T-helper 2 cell treated with Interferon-gamma antibody and Interleukin-4, amounts not matched to agents 100 ng/mL and 5 ng/mL, for 36 hours (primary cell): ENCODE measurements at regions not wholly inside any gene's neighbourhood (a gene's known extent, or its start where the extent isn't known, plus 50 kb on each side); places are given as distances from the start of the nearest gene placed in this dataset.

Source experiments
- intact Hi-C: fragments of 100-400 bp; cut with micrococcal nuclease; formaldehyde crosslinking; loops from one replicate; pipeline ENCODE4 v1.15.1; 2023

DNA sequence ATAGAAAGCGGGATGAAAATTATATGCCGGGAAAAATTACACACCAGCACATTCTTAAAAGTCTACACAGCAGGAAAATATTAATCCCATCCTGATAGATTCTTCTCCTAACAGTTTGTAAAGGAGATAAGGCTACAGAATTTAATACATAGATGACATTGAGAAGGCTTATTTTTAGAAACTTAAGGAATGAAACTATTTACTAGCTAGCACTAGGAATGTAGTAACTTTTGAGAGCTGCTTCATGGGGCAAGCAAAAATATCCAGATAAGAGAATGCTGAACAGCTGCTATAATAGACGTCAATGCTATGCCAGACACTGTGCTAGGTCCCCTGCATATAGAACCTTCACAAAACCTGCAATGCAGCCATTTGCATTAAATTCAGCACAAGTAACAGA is 912.7 kb upstream of the NR2F2 start:
- intact Hi-C loops = no loop called here

DNA sequence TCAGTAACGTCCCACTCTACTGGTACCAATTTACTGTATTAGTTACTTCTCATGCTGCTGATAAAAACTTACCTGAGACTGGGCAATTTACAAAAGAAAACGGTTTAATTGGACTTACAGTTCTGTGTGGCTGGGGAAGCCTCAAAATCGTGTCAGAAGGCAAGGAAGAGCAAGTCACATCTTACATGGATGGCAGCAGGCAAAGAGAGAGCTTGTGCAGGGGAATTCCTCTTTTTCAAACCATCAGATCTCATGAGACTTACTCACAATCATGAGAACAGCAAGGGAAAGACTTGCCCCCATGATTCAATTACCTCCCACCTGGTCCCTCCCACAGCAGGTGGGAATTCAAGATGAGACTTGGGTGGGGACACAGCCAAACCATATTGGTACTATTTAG is 908.2 kb upstream of the NR2F2 start:
- intact Hi-C loops = no loop called here

DNA sequence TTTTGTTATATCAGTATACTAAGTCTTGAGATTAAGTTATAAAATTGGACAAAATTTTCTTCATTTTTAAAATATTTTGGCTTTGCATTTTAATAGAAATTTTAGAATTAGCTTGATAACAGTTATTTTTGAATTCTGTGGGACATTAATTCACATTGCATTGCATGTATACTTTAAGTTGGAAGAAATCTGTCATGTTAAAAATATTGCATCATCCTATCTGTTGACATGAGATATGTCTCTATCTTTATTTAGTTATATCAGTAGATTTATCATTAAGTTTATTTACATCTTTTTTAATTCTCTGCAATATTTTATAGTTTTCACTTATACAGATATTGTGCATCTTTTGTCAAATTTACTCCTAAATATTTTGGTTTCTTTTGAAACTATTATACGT is 904.6 kb upstream of the NR2F2 start:
- intact Hi-C loops = no loop called here

DNA sequence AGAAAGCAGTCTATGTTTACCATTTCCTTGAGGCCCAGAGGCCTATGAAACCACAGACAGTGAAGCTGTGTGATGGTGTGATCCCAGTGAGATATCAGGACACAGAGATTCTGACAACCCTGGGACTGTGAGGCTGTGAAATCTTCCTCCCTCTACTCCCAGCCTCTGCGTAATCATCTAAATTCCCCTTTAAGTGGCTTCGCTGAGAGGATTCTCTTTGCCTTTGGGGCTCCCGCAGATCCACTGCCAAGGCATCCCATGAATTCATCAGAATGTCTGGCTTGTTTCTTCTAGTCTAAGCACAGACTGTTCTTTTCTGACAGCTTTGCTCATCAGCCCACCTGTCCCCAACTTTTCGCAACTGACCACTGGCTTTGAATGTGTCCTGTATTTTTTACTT is 901.2 kb upstream of the NR2F2 start:
- intact Hi-C loops = no loop called here

DNA sequence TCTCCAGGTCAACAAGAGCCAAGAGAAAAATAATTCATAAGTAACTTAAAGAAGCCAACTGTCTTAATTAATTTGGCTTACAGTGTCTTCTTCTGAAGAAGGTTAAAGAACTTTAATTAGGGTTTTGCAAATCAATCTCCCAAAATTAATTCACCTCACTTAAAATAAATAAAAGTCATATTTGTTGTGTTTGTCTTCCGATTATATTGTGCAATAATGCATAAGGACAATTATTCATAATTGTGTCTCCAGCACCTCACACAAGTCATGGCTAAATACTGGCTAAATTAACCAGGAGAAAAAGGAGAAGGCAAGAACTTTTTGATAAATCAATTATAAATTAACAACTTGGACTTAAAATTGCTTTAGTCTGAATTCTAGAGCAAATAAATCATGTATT is 899.0 kb upstream of the NR2F2 start:
- intact Hi-C loops = no loop called here

DNA sequence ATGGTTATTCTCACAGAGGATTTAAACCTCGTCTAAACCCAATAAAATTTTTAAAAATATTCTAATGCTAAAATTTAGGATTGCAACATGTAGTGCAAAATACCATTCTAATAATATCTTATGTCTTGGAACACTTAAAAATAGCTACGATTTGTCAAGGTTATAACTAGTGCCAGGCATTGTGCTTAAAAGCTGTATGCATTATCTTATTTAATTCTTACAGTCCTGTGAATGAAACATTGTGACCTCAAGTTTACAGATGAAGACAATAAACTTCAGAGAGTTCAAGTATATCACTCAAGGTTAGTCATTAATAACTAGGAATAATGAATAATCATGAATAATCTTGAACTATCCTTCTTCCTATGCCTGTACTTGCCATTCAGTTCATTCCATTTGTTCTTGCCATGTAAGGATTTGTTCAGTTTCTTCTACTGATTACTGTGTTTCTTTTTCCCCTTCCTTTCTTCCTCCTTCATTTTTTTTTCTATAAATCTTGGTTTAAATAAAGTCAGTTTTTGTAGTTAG is 897.6 kb upstream of the NR2F2 start:
- intact Hi-C loops = no loop called here

DNA sequence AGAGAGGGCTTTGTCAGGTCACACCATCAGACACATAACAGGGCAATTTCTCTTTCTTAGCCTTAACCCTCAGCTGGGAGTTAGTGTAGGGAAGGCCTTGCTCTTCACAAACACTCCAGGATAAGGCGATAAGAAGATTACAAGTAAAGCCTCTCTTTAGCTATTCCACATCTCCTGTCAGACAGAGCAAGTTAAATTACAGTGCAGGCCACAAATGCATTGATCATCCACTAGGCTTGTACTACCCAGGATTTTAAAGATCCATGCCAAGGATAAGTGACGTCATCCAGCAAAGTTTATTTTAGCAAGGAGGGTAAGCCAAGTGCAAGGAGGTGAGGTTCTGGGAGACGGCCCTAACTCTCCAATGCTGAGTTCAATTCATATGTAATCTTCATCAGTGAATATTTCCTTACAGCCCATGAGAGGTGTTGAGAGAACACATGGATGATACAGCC is 890.6 kb upstream of the NR2F2 start:
- intact Hi-C loops = no loop called here

DNA sequence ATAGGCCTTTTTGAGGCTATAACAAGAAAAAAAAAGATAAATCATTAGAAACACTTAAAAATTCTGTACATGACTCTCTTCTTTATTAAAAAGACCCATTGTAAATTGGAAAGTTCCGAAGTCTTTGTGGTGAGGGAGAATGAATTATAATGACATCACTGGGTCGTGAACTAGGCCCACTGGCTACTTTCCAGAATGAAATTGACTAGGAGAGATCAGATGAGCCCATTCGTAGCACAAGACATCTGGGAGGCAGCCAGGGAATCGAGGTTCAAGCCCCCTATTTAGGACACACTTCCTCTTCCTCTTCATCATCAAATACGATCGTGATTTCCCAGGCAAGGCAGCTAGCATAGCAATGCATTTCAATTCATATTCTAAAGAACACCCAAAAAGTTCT is 889.8 kb upstream of the NR2F2 start:
- intact Hi-C loops = no loop called here

DNA sequence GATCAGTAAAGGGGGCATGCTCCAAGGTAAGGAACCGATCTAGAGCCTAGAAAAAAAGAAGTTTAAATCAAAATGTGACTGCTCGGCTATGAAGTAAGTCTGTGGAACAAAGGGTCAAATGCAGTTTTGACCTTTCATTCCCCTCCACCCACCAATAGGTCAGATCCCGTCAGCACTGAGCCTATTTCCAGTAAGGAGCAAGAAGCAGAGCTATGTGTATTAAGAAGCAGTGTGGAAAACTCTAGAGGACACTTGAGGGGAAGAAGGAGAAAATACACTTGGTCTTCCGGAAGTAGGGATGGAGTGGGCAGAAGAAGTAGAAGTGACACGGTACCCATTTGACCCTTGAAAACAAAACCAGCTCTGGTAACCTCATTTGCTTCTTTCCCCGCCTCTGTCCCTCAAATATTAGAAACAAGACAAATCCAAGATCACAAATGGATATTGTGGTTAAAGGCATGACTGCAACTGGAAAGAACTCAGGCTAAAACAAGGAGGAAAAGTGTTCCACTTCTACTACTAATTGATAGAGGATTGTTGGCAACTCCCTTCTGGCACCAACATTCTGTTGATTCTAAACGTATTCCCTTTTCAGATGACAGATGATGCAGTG is 888.3 kb upstream of the NR2F2 start:
- intact Hi-C loops = no loop called here

DNA sequence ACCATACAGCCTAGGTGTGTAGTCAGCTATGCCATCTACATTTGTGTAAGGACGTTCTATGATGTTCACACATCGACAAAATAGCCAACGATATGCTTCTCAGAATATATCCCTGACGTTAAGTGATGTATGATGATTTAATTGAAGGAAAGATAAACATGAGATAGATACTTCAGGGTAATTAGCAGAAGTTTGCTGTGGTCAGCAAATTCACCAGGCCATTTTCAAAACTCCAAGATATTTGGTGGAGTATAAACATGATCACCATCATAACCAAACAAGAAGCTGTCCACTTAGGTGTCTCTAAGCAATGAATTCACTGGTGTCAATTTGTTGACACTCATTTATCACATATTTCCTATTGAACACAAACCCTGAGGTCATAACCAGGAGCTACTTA is 885.6 kb upstream of the NR2F2 start:
- intact Hi-C loops = no loop called here

DNA sequence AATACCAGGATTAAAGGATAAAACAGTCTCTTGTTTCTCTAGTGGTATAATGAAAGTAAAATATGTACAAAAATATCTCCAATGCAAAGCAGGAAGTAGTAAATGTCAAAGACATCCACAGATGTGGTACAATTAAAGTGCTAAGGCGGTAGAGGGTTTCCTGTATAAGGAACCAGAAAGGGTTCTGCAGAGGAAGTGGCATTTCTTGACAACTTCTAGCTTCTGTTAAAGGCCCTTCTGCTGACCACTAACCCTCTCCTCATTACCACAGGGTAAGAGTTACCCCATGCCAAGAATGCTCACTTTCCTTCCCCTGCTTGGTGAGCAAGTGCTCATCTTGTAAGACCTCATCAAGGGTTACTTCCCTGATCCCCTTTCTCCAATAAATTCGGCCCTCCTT is 883.6 kb upstream of the NR2F2 start:
- intact Hi-C loops = loop anchor here (1.0 to 2.0 kb wide), 3 partner anchors 163 to 862 kb away; no protein-coding TSS in a partner anchor

DNA sequence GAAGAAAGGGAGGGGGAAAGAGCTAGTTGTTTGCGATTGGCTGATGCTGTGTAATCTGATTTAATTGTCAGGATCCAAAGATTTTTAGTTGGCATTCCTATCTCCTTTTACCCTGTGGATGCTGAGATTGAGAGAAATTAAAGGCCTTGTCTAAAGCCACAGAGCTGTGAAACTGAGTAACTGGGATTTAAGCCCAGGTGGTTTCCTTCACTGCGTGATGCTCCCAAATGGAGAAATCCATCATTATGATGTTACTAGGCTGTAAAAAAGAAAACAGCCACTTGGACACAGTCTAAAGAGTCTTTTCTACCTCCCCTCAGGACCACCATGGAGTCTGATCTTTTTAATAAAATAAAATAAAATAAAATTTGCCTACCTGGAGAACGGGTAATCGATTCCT is 883.0 kb upstream of the NR2F2 start:
- intact Hi-C loops = loop anchor here (1.0 to 2.0 kb wide), 3 partner anchors 163 to 863 kb away; no protein-coding TSS in a partner anchor

DNA sequence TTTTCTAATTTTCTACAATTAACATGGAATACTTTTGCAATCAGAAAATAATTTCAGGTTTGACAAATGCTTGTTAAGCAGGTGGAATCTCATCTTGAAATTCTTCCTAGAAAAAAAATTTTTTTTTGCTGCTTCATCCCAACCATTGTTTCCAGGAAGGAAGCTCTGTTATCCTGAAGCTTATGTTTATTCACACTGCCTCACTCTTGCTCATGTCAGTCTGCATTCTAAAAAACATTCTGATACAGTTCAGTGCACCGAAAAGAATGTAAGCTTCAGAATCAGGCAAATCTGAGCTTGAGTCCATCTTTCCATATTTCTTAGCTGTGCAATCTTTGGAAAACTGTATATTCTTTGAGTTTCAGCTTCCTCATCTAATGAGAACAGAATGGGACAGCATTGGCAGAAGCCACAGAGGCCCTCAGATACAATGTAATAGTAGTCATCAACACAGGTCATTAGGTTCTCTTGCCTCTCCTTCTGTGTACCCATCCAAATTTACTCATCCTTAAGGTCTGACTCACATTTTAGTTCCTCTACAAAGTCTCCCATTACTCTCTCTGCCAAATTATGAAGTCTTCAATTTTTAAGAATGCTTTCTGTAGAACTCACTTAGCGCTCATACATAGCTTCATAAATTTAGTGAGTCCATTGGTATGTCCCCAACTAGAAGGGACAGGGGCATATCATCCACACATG is 881.8 kb upstream of the NR2F2 start:
- intact Hi-C loops = no loop called here

DNA sequence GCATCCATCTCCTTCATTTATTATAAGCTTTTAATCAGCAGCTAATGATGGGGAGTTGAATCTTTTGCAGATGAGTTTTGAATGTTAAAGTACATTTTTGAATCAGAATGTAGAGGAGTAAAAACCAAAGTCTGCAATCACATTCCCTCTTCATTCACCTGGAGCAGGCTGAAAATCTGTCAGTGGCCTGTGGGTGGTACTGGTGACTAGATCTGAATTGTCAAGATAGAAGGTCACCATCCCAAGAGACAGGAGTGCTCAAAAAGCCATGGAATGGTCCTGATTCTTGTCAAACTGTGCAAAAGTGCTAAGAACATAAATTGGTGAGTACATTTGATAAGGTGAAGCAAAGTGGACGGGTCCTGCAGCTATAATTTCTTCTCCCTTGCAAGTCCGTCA is 881.3 kb upstream of the NR2F2 start:
- intact Hi-C loops = no loop called here

DNA sequence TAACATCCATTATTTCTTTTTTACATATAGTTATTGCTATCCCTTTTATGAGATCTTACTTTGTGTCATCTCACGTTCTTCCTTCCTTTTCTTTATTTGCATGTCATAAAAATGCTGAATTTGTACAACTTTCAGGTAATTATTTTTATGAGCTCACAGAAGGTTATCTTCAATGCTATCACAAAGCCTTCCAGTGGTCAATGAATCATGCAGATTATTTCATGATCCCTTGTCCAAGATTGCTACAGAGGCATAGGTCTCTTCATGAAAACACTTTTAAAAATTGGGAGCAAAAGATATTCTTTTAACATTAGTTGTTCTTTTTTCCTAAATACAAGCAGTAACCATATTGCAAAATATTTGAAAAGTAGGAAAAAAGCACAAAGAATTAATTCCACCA is 880.1 kb upstream of the NR2F2 start:
- intact Hi-C loops = no loop called here

DNA sequence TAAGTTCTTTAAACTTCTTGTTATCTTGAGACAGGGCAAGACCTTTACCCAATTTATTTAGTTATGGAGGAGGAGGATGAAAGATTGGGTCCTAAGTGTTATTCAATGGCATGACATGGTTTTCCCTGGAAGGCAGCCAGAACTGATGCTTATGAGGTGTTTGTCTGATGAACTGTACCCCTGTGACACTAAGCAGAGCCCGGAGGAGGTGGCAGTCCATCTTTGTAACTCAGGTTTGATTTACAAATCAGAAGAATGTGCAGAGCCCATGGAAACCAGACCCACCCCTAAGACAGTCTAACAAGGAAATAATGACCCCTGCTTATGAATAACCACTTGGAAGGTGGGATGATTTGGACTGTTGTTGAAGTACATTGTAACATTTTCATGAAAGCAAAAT is 878.6 kb upstream of the NR2F2 start:
- intact Hi-C loops = no loop called here

DNA sequence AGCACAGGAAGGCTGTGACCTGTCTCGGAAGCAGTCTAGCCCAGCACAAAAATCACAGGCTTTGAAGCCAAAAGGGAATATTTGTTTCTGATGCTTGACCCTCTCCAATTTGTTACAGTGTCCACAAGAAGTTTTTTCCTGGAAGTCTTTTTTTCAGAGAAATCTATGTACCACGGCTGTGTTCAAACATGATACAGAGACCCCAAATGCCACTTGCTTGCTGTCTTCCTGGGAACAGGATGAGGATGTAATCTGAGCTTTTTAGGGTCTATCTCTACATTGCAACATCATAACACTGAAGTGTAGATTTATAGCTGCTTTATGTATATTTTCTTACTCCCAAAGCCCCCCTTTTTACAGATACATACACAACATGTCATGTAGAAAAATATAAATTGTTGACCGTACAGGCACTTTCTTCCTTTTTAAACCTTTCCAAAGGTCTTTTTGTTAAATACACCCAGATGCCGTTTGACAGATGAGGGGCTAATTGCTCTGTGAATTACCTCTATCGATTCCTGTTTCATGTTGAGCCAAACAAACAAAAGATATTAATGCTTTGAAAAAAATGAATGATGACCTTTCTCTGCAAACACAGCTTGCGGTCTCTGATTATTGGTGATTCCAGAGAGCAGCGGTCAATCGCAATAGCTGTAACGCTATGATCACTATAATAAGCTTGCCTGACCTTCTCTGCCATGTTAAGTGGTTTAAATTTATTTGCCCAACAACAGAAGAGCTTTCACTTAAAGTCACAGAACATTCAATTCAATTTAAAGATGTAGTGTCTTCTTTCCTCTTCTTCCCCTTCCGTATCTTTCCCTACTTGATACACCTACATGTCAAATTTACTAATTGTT is 875.9 kb upstream of the NR2F2 start:
- intact Hi-C loops = no loop called here

DNA sequence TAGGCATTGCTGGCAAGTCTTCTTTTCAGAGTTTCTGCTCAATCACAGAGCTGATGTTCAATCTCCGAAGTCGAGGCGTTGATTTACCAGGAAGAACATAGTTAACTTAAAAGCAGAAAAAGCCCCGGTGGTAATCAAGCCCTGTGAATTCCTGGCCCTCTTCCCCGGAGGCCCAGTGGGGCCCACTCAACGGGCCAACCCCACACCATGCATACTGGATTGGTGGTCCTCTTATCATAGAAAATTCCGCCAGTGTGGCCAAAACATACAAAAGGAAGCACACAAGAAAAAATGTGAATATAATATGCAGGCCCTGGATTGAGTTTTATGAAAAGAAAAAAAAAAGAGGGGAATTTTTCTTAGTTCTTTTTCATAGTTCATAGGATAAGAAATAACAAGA is 873.0 kb upstream of the NR2F2 start:
- intact Hi-C loops = no loop called here

DNA sequence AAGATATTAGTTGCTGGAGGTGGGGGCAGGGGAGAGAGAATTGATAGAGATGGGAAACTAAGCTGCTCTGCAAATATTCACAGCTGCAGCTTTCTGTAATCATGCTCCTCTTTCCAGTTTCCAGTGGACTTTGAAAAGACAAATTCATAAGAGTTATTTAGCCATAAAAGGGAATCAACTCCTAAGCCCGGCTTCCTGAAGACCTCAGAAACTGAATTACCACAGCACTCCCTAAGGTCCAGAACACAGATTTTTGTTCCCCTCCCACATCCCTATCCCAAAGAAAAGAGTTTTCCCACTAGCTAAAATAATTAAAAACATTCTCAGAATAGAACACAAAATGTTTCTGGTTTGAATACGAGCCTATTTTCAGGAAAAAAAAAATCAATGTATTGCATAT is 871.8 kb upstream of the NR2F2 start:
- intact Hi-C loops = no loop called here

DNA sequence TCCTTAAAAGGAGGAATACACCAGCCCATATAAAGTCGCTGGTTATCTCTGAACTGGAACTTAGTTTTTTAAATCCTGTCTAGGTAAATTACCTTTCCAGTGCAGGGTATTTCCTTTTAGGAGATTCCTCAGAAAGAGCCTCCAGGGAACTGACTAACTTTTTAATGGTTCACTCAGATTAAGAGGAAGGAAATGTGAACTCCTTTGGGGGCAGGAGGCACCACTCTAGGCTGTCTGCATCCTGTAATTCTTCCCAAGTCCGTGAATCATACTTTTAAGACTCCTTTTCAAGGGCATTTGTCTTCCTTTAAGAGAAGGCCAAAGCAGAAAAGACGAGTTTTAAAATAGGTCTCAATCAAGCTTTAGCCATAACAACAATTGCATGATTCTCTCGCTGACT is 871.2 kb upstream of the NR2F2 start:
- intact Hi-C loops = no loop called here

DNA sequence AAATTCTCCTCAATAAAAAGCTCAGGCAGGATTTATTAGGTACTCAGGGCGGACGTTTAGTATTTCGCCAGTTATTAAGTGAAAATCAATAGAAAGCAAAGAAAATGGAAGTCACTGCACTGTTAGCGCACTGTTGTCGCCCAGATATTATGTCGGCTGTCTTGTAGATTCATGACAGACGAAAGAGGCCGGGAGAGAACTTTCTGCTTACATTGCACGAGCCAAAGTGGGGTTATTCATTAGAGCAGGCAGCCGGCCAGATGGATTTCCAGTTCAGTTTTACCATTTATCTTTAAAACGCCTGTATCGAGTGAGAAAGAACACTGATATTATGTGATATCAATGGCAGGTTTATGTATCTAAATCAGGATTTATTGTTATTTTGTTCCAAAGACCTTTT is 866.0 kb upstream of the NR2F2 start:
- intact Hi-C loops = no loop called here

DNA sequence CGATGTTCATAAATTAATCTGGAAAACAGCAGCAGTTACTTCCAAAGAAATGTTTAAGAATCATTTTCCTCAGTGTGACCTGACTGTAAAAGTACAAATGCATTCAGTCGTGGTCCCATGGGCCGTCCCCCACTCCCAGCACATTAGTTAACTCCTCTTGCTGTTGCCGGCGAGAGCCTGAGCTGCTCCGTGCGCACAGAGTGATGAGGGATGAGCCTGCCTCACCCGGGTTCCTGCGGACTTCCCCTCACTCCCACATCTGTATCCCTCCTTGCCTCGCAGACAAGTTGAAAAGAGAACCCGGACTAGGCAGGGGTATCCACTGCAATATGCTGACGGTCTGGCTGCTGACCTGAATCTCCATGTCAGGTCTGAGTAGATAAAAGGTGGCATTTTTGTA is 861.7 kb upstream of the NR2F2 start:
- intact Hi-C loops = no loop called here
